ENCODE measurements at regions not wholly inside any gene's neighbourhood (a gene's known extent, or its start where the extent isn't known, plus 50 kb on each side); places are given as distances from the start of the nearest gene placed in this dataset.
"Not testable (repeated sequence)": the region's sequence is repeated elsewhere in the genome, so short reads cannot be mapped to it uniquely, and the experiment has no call there.

GRCh38 chr10:22060984-22061383, 57.5 kb upstream of the DNAJC1 start:
- H3K36me3 Mint-ChIP-seq (ENCODE audit: low read depth); CTCF ChIA-PET; H3K27ac Mint-ChIP-seq; H3K27me3 Mint-ChIP-seq (ENCODE audit: low read depth); H3K9me3 Mint-ChIP-seq (ENCODE audit: insufficient read depth); POLR2A ChIA-PET; H3K4me1 Mint-ChIP-seq (ENCODE audit: low read depth); ATAC-seq; H3K4me3 Mint-ChIP-seq: not testable (repeated sequence)
- DNase-seq = peak; percentile 41

GRCh38 chr10:22058201-22058600, 54.7 kb upstream of the DNAJC1 start:
- CTCF ChIA-PET = no interaction called here
- ATAC-seq (no peak), DNase-seq (no peak)
- no peak overlapping the region for H3K4me3 Mint-ChIP-seq
- no peaks in the 10 kb centered on the region for H3K9me3 Mint-ChIP-seq (ENCODE audit: insufficient read depth)
- no peaks in the 10 kb centered on the region for H3K27me3 Mint-ChIP-seq (ENCODE audit: low read depth)
- H3K4me1 Mint-ChIP-seq (ENCODE audit: low read depth) = peaks cover 6% of the 10 kb centered on the region
- POLR2A ChIA-PET = no interaction called here
- H3K27ac Mint-ChIP-seq = no peak overlapping the region
- H3K36me3 Mint-ChIP-seq (ENCODE audit: low read depth) = no peaks in the 10 kb centered on the region

GRCh38 chr10:22054961-22055360, 51.4 kb upstream of the DNAJC1 start:
- CTCF ChIA-PET = no interaction called here
- no peak overlapping the region for H3K27ac Mint-ChIP-seq

More at GRCh38 chr10:22054961-22055360, 51.4 kb upstream of the DNAJC1 start:
- no peaks in the 10 kb centered on the region for H3K36me3 Mint-ChIP-seq (ENCODE audit: low read depth)
- H3K9me3 Mint-ChIP-seq (ENCODE audit: insufficient read depth) = no peaks in the 10 kb centered on the region
- no peak overlapping the region for H3K4me3 Mint-ChIP-seq
- no peaks in the 10 kb centered on the region for H3K4me1 Mint-ChIP-seq (ENCODE audit: low read depth)
- DNase-seq (no peak), ATAC-seq (no peak)
- POLR2A ChIA-PET = no interaction called here
- H3K27me3 Mint-ChIP-seq (ENCODE audit: low read depth) = no peaks in the 10 kb centered on the region

Measured in activated CD8-positive, alpha-beta T cell treated with anti-CD3 and anti-CD28 coated beads, Interleukin-2, amount 10 ng/mL, durations not matched to agents 7 days and 5 days (primary cell).